ENCODE measurements at regions not wholly inside any gene's neighbourhood (a gene's known extent, or its start where the extent isn't known, plus 50 kb on each side); places are given as distances from the start of the nearest gene placed in this dataset.
A peak's percentile ranks its signal among the peaks of the same experiment; 100 is the strongest.

DNA sequence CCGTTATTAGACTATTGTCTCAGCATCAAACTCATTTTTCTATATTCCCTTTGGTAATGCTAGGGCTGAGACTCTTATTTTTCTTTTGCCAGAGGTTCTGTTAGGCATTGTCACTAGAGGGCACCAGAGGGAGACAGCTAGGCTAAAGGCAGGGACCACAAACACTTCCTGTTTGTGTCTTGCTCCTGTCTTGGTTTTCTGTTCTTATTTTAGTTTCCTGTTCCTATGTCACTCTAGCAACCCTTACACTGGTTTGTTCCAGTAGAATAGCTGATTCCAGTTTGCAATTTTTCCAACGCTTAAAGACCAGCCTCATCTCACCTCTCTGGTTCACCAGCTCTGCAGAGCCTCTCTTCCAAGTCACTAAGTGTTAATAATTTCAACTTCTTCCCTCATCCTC, 772.0 kb downstream of the DIAPH3 start:
- TF ChIP-seq CTCF (IDR thresholded peaks at IDR 0.05; ENCODE audit: borderline replicate concordance, control extremely low read depth, extremely low read depth, insufficient read depth, missing control alignments) = peak; percentile 79
- DNase-seq (ENCODE audit: low spot score) = peak; percentile 58
- in situ Hi-C loops (cut with MboI; ENCODE audit: low sequenced_read_pairs, unreplicated experiment) = loop anchor here (10.0 to 25.0 kb wide), 2 partner anchors 283 to 946 kb away; no protein-coding TSS in a partner anchor

GRCh38 chr13:59392328-59392727, 771.4 kb downstream of the DIAPH3 start:
- in situ Hi-C loops (cut with MboI; ENCODE audit: low sequenced_read_pairs, unreplicated experiment) = loop anchor here (10.0 to 25.0 kb wide), 2 partner anchors 282 to 945 kb away; no protein-coding TSS in a partner anchor
- no peak for TF ChIP-seq CTCF (IDR thresholded peaks at IDR 0.05; ENCODE audit: borderline replicate concordance, control extremely low read depth, extremely low read depth, insufficient read depth, missing control alignments)
- DNase-seq (ENCODE audit: low spot score) = no peak

GRCh38 chr13:59394496-59394895, 769.2 kb downstream of the DIAPH3 start:
- DNase-seq (ENCODE audit: low spot score) = no peak
- TF ChIP-seq CTCF (IDR thresholded peaks at IDR 0.05; ENCODE audit: borderline replicate concordance, control extremely low read depth, extremely low read depth, insufficient read depth, missing control alignments) = no peak
- in situ Hi-C loops (cut with MboI; ENCODE audit: low sequenced_read_pairs, unreplicated experiment) = loop anchor here (10.0 to 25.0 kb wide), 2 partner anchors 280 to 943 kb away; no protein-coding TSS in a partner anchor

DNA sequence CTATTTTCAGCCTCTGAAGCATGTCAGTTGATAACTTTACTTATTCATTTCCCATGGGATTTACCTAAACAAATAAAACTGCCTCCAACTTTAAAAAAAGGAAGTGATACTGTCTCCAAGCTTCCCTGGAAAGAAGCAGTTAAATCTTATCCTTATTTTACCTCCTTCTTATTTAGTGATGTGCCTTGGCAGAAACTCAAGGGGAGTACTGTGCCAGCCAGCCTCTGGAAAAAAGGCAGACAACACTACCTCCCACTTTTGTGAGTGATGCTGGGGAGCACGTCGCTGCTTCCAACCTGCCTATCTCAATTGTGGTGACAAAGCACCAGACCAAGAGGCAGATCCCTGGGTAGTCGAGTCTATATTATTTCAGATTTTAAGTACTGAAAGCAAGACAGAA, 765.6 kb downstream of the DIAPH3 start:
- in situ Hi-C loops (cut with MboI; ENCODE audit: low sequenced_read_pairs, unreplicated experiment) = loop anchor here (10.0 to 25.0 kb wide), 2 partner anchors 277 to 939 kb away; no protein-coding TSS in a partner anchor
- no peak for DNase-seq (ENCODE audit: low spot score)
- TF ChIP-seq CTCF (IDR thresholded peaks at IDR 0.05; ENCODE audit: borderline replicate concordance, control extremely low read depth, extremely low read depth, insufficient read depth, missing control alignments) = no peak

- in situ Hi-C loops (cut with MboI; ENCODE audit: low sequenced_read_pairs, unreplicated experiment) = loop anchor here (10.0 to 25.0 kb wide), 2 partner anchors 276 to 939 kb away; no protein-coding TSS in a partner anchor
- no peak for TF ChIP-seq CTCF (IDR thresholded peaks at IDR 0.05; ENCODE audit: borderline replicate concordance, control extremely low read depth, extremely low read depth, insufficient read depth, missing control alignments)
- DNase-seq (ENCODE audit: low spot score) = no peak
These were observed 765.1 kb downstream of the DIAPH3 start for GRCh38 chr13:59398661-59399060.

DNA sequence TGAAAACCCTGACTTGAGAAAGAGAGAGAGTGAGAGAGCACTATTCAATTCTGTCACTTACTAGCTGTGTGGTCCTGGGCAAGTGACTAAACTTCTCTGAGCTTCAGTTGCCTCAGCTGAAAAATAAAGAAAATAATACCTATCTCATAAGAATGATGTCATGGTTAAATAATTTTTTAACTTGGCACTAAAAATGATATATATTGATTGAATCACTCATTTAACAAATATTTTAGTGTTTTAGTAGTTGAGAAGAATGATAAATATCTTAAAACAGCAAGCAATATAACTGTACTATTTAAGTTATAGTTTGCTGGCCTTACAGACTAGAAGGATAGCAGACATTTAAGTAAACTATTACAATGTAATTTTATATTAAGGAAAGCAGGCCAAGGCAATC, 764.2 kb downstream of the DIAPH3 start:
- no peak for TF ChIP-seq CTCF (IDR thresholded peaks at IDR 0.05; ENCODE audit: borderline replicate concordance, control extremely low read depth, extremely low read depth, insufficient read depth, missing control alignments)
- in situ Hi-C loops (cut with MboI; ENCODE audit: low sequenced_read_pairs, unreplicated experiment) = loop anchor here (10.0 to 25.0 kb wide), 2 partner anchors 275 to 938 kb away; no protein-coding TSS in a partner anchor
- DNase-seq (ENCODE audit: low spot score) = no peak
